ENCODE measurements at regions not wholly inside any gene's neighbourhood (a gene's known extent, or its start where the extent isn't known, plus 50 kb on each side); places are given as distances from the start of the nearest gene placed in this dataset.

DNA sequence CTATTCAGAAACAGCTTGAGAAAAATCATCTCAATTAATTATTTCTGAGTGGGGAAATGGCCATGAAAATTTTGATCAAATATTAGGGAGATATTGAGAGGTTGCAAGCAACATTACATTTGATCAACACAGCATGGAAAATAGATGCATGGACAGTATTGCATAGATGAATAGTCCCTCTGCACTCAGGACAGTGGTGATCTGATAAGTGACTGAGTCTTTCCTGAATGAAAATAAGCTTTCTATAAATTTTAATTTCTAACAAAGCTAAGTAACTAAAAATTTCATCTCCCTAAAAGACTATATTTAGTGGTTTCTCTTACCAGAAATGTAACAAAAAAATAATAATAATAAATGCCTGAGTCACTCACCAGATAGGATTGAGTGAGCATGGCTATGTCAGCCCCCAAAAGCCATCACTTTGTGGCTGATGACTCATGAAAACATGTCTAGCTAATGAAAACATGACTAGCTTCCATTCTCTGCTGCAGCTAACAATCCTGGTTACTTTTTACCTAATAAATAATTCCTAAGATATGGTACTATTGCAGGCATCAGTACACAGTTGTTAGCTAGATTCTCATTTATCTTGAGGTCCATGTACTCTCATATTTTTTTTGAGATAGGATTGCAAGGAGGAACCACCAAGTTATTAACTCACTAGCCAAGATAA, 1294.8 kb upstream of the ACO1 start:
- H3K27me3 ChIP-seq: no peaks in the 10 kb centered on the region
- no peak overlapping the region for H3K4me3 ChIP-seq
- H3K36me3 ChIP-seq: no peaks in the 10 kb centered on the region
- no peak overlapping the region for H3K27ac ChIP-seq
- DNase-seq (ENCODE audit: low spot score in 2 of 2): no peak
- intact Hi-C loops (cut with DNase I): no loop called here
- no peaks in the 10 kb centered on the region for H3K9me3 ChIP-seq
- TF ChIP-seq, protein P1, sequence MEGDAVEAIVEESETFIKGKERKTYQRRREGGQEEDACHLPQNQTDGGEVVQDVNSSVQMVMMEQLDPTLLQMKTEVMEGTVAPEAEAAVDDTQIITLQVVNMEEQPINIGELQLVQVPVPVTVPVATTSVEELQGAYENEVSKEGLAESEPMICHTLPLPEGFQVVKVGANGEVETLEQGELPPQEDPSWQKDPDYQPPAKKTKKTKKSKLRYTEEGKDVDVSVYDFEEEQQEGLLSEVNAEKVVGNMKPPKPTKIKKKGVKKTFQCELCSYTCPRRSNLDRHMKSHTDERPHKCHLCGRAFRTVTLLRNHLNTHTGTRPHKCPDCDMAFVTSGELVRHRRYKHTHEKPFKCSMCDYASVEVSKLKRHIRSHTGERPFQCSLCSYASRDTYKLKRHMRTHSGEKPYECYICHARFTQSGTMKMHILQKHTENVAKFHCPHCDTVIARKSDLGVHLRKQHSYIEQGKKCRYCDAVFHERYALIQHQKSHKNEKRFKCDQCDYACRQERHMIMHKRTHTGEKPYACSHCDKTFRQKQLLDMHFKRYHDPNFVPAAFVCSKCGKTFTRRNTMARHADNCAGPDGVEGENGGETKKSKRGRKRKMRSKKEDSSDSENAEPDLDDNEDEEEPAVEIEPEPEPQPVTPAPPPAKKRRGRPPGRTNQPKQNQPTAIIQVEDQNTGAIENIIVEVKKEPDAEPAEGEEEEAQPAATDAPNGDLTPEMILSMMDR (IDR thresholded peaks at IDR 0.05): no peak
- no peaks in the 10 kb centered on the region for H3K4me1 ChIP-seq

DNA sequence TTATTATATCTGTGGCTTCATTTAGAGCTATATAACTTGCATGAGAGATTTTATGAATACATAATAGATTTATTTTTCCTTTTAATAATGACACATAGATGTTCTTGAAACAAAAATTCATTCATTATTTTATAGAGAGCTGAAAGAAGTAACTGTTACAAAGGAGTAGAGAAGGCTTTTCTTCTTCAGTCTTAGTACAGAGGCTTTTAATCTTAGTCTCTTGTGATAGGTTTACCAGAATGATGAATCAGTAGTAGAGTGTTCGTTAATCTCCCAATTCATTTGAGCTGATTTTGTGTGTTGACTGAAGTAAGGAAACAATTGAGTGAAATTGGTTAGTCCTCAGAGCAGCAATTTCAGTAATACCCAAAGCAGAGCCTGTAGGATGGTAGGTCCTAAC, 1284.1 kb upstream of the ACO1 start:
- Histone ChIP-seq H3K27me3 (no peaks in the 10 kb centered on the region), H3K9me3 (no peaks in the 10 kb centered on the region), H3K4me3 (no peak overlapping the region), H3K36me3 (no peaks in the 10 kb centered on the region), H3K4me1 (no peaks in the 10 kb centered on the region), H3K27ac (no peak overlapping the region)
- DNase-seq (ENCODE audit: low spot score in 2 of 2): no peak
- intact Hi-C loops (cut with DNase I): no loop called here
- TF ChIP-seq, protein P1 (IDR thresholded peaks at IDR 0.05): no peak

DNA sequence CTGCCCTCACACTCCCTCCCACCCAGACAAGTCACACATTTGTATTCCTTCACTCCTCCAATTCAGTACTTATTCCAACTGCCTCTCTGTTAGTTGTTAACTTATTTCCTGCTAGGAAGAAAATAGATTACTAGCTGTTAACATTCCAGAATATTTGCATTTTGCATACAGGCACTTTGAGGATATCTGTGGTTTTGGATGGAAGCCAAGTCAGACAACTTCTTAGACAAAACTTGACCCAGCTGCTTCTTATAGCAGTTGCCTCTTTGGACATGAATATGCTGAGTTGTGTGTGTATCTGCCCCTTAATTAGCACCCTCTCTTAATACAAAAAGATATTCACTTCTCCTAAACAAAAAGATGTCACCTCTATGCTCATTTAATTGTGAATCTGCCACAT, 1280.6 kb upstream of the ACO1 start:
- no peaks in the 10 kb centered on the region for H3K4me1 ChIP-seq
- no peak for DNase-seq (ENCODE audit: low spot score in 2 of 2)
- H3K36me3 ChIP-seq: no peaks in the 10 kb centered on the region
- no peak overlapping the region for H3K4me3 ChIP-seq
- no peaks in the 10 kb centered on the region for H3K9me3 ChIP-seq
- no peaks in the 10 kb centered on the region for H3K27me3 ChIP-seq
- intact Hi-C loops (cut with DNase I): no loop called here
- no peak overlapping the region for H3K27ac ChIP-seq
- TF ChIP-seq, protein P1 (IDR thresholded peaks at IDR 0.05): no peak

DNA sequence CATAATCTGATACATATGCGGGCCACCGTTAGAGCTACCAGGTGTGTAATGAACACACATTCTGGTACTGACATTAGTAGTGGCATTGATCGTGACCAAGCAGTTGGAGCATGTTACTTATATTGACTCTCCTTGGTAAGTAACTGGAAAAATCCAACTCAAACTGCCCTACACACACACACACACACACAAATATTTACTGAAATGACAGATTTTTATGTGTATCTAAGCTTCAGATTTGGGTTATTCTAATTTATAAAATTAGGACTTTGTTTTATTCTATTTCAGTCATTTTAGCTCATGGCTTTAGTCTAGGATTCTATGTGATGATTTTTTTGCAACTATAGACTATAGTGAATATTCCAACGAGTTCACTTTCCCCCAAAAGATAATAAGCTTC, 1280.2 kb upstream of the ACO1 start:
- no peaks in the 10 kb centered on the region for H3K4me1 ChIP-seq
- TF ChIP-seq, protein P1 (IDR thresholded peaks at IDR 0.05): no peak
- no peaks in the 10 kb centered on the region for H3K36me3 ChIP-seq
- DNase-seq (ENCODE audit: low spot score in 2 of 2): no peak
- H3K27me3 ChIP-seq: no peaks in the 10 kb centered on the region
- H3K27ac ChIP-seq: no peak overlapping the region
- no peaks in the 10 kb centered on the region for H3K9me3 ChIP-seq
- no peak overlapping the region for H3K4me3 ChIP-seq
- intact Hi-C loops (cut with DNase I): no loop called here

DNA sequence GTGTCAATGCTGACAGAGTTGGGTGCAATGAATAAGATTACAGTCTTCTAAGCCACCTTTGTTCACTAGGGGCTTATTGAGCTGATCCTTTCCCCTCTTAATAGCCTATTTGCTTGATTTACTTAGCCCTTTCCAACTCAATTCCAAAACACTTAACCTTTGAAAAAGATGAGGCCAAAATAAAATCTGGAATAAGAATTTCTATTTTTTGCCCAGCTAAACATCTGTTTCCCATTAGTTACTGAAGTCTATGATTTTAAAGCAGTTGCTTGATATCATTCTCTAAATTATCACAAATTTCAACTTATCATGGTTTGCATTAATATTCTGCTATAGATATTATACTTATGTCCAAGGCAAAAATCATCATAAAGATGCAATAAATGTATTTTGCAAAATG, 1272.0 kb upstream of the ACO1 start:
- H3K27me3 ChIP-seq: no peaks in the 10 kb centered on the region
- H3K4me3 ChIP-seq: no peak overlapping the region
- intact Hi-C loops (cut with DNase I): no loop called here
- no peaks in the 10 kb centered on the region for H3K36me3 ChIP-seq
- no peaks in the 10 kb centered on the region for H3K4me1 ChIP-seq
- H3K9me3 ChIP-seq: no peaks in the 10 kb centered on the region
- TF ChIP-seq, protein P1 (IDR thresholded peaks at IDR 0.05): no peak
- no peak for DNase-seq (ENCODE audit: low spot score in 2 of 2)
- no peak overlapping the region for H3K27ac ChIP-seq

DNA sequence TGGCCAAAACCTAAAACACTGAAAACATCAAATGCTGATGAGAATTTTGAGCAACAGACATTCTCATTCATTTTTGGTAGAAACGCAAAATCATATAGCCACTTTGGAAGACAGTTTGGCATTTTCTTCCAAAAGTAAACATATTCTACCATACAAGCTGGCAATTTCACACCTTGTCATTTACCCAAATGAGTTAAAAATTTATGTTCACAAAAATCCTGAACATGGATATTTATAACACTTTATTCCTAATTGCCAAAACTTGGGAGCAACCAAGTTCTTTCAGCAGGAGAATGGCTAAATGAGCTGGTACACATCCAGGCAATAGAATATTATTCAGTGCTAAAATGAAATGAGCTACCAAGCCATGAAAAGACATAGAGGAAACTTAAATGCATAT, 1270.1 kb upstream of the ACO1 start:
- H3K9me3 ChIP-seq: no peaks in the 10 kb centered on the region
- intact Hi-C loops (cut with DNase I): no loop called here
- H3K4me1 ChIP-seq: no peaks in the 10 kb centered on the region
- no peak overlapping the region for H3K4me3 ChIP-seq
- H3K27me3 ChIP-seq: no peaks in the 10 kb centered on the region
- TF ChIP-seq, protein P1 (IDR thresholded peaks at IDR 0.05): no peak
- H3K36me3 ChIP-seq: no peaks in the 10 kb centered on the region
- DNase-seq (ENCODE audit: low spot score in 2 of 2): no peak
- H3K27ac ChIP-seq: no peak overlapping the region

Data from ascending aorta (tissue), 2 donors.